WTC11 (cell line): ENCODE measurements at regions not wholly inside any gene's neighbourhood (a gene's known extent, or its start where the extent isn't known, plus 50 kb on each side); places are given as distances from the start of the nearest gene placed in this dataset.

Experiments
- ATAC-seq: fragments of 200-7000 bp; cut with Tn5 transposase; 2 replicates; pipeline ENCODE4 v1.10.0; 2021; ENCODE audit warnings: mild to moderate bottlenecking, moderate library complexity
- CTCF ChIA-PET: fragments of 300-600 bp; sonication (Branson Sonifier 250); formaldehyde crosslinking; loops from one replicate; lab custom pipeline; 2021; ENCODE audit warnings: antibody characterized with exemption; lab: Charles Lee
- POLR2A ChIA-PET: fragments of 350-600 bp; sonication (Branson Sonifier 250); formaldehyde crosslinking; loops from one replicate; lab custom pipeline; 2021; ENCODE audit warnings: antibody characterized with exemption; lab: Charles Lee
- DNase-seq: peaks from one replicate; pipeline ENCODE4 v3.0.0; 2021; ENCODE audit warnings: low spot score
- H3K27ac Mint-ChIP-seq: 2 replicates; pipeline ENCODE4 v1.8.0; 2021; ENCODE audit warnings: mixed read lengths
- H3K27me3 Mint-ChIP-seq: 2 replicates; pipeline ENCODE4 v1.8.0; 2021; ENCODE audit warnings: low read depth, mild to moderate bottlenecking, moderate library complexity, mixed read lengths
- H3K36me3 Mint-ChIP-seq: 2 replicates; pipeline ENCODE4 v1.8.0; 2021; ENCODE audit warnings: mixed read lengths
- H3K4me1 Mint-ChIP-seq: 2 replicates; pipeline ENCODE4 v1.8.0; 2022; ENCODE audit warnings: mixed read lengths
- H3K4me3 Mint-ChIP-seq: 2 replicates; pipeline ENCODE4 v1.8.0; 2021; ENCODE audit warnings: mild to moderate bottlenecking, moderate library complexity, mixed read lengths
- H3K9me3 Mint-ChIP-seq: 2 replicates; pipeline ENCODE4 v1.8.0; 2021; ENCODE audit warnings: mixed read lengths
- CDX4 ChIP-seq: fragments of 250-450 bp; sonication (Bioruptor Pico); IDR thresholded peaks from 2 replicates; pipeline ENCODE4 v1.9.0; 2021; ENCODE audit warnings: moderate library complexity, mild to moderate bottlenecking, inconsistent platforms, borderline replicate concordance
- CREB1 ChIP-seq: sonication (generic); formaldehyde crosslinking; IDR thresholded peaks from 2 replicates; pipeline ENCODE4 v1.8.0; 2023; ENCODE audit warnings: mild to moderate bottlenecking, missing genetic modification reagents
- ETV6 ChIP-seq: sonication (generic); formaldehyde crosslinking; IDR thresholded peaks from 2 replicates; pipeline ENCODE4 v1.8.1; 2022; ENCODE audit warnings: mild to moderate bottlenecking, missing genetic modification reagents
- FOXP1 ChIP-seq: sonication (generic); formaldehyde crosslinking; IDR thresholded peaks from 2 replicates; pipeline ENCODE4 v1.8.0; 2022; ENCODE audit warnings: missing genetic modification reagents, mild to moderate bottlenecking, moderate library complexity, borderline replicate concordance
- FOXP4 ChIP-seq: sonication (generic); formaldehyde crosslinking; IDR thresholded peaks from 2 replicates; pipeline ENCODE4 v1.8.0; 2022; ENCODE audit warnings: mild to moderate bottlenecking, missing genetic modification reagents
- GABPB1 ChIP-seq: sonication (generic); formaldehyde crosslinking; IDR thresholded peaks from 2 replicates; pipeline ENCODE4 v1.8.1; 2023; ENCODE audit warnings: mild to moderate bottlenecking, missing genetic modification reagents
- GTF2I ChIP-seq: fragments of 250-450 bp; sonication (Bioruptor Pico); conservative IDR thresholded peaks from 2 replicates; pipeline ENCODE4 v1.4.0; 2021; ENCODE audit warnings: mild to moderate bottlenecking
- JUN ChIP-seq: sonication (generic); formaldehyde crosslinking; IDR thresholded peaks from 2 replicates; pipeline ENCODE4 v1.8.0; 2023; ENCODE audit warnings: mild to moderate bottlenecking, missing genetic modification reagents
- KAT7 ChIP-seq: sonication (generic); formaldehyde crosslinking; IDR thresholded peaks from 2 replicates; pipeline ENCODE4 v1.8.1; 2023; ENCODE audit warnings: missing genetic modification reagents, mild to moderate bottlenecking, borderline replicate concordance
- MYBL2 ChIP-seq: sonication (generic); formaldehyde crosslinking; IDR thresholded peaks from 2 replicates; pipeline ENCODE4 v1.8.1; 2023; ENCODE audit warnings: mild to moderate bottlenecking, moderate library complexity, missing genetic modification reagents
- NR1H2 ChIP-seq: sonication (generic); formaldehyde crosslinking; IDR thresholded peaks from 2 replicates; pipeline ENCODE4 v1.9.0; 2021; ENCODE audit warnings: mild to moderate bottlenecking, moderate library complexity, missing genetic modification reagents
- PRRX2 ChIP-seq: fragments of 250-450 bp; sonication (Bioruptor Pico); IDR thresholded peaks from 2 replicates; pipeline ENCODE4 v1.8.0; 2021; ENCODE audit warnings: mild to moderate bottlenecking
- TEAD4 ChIP-seq: sonication (generic); formaldehyde crosslinking; IDR thresholded peaks from 2 replicates; pipeline ENCODE4 v1.8.0; 2022; ENCODE audit warnings: mild to moderate bottlenecking, missing genetic modification reagents
- USF1 ChIP-seq: sonication (generic); formaldehyde crosslinking; IDR thresholded peaks from 2 replicates; pipeline ENCODE4 v1.8.0; 2022; ENCODE audit warnings: mild to moderate bottlenecking, missing genetic modification reagents
- ZNF423 ChIP-seq: fragments of 250-450 bp; sonication (Bioruptor Pico); IDR thresholded peaks from 2 replicates; pipeline ENCODE4 v2.1.2; 2022; ENCODE audit warnings: mild to moderate bottlenecking, moderate library complexity
- ZNF532 ChIP-seq: fragments of 250-450 bp; sonication (Bioruptor Pico); IDR thresholded peaks from 2 replicates; pipeline ENCODE4 v1.9.0; 2021; ENCODE audit warnings: mild to moderate bottlenecking, borderline replicate concordance
- ZNF671 ChIP-seq: fragments of 250-450 bp; sonication (Bioruptor Pico); IDR thresholded peaks from 2 replicates; pipeline ENCODE4 v1.8.0; 2021; ENCODE audit warnings: mild to moderate bottlenecking
- TF ChIP-seq, protein P1 (sequence below): fragments of 200-600 bp; IDR thresholded peaks from 2 replicates; pipeline ENCODE4 v1.8.0; 2022; ENCODE audit warnings: antibody characterized with exemption
- TF ChIP-seq, protein P2 (sequence below): sonication (generic); formaldehyde crosslinking; IDR thresholded peaks from 2 replicates; pipeline ENCODE4 v1.8.1; 2023; ENCODE audit warnings: mild to moderate bottlenecking, missing genetic modification reagents, moderate library complexity
- TF ChIP-seq, protein P3 (sequence below): sonication (generic); formaldehyde crosslinking; conservative IDR thresholded peaks from 2 replicates; pipeline ENCODE4 v1.8.1; 2022; ENCODE audit warnings: mild to moderate bottlenecking, missing genetic modification reagents

DNA sequence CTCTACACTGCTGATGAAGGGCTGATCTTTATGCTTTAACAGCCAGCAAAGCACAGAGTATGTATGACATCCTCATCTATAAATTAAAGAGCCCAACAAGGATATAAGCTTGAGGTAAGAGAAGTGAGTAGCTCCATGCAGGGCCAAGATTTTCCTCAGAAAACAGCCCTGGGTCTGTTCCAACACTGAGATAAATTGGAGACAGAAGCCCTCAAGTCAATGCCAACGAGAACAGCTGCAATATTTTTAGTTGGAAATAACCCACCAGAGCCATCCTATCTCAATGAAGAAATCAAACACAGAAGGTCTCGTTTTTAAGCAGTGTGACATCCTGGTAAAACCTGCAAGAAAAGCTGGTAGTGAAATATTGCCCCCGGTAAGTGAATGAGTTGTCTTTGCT is 297.0 kb upstream of the AUTS2 start:
- H3K4me1 Mint-ChIP-seq, result no peaks in the 10 kb centered on the region
- ChIA-PET CTCF (no interaction called here), POLR2A (no interaction called here)
- TF ChIP-seq CDX4 (CRISPR knock-in tag), result no peak
- no peak for TF ChIP-seq CREB1
- no peak for TF ChIP-seq MYBL2 (CRISPR knock-in tag)
- no peak for TF ChIP-seq NR1H2 (CRISPR knock-in tag)
- TF ChIP-seq GABPB1 (CRISPR knock-in tag), result no peak
- TF ChIP-seq, protein P1, sequence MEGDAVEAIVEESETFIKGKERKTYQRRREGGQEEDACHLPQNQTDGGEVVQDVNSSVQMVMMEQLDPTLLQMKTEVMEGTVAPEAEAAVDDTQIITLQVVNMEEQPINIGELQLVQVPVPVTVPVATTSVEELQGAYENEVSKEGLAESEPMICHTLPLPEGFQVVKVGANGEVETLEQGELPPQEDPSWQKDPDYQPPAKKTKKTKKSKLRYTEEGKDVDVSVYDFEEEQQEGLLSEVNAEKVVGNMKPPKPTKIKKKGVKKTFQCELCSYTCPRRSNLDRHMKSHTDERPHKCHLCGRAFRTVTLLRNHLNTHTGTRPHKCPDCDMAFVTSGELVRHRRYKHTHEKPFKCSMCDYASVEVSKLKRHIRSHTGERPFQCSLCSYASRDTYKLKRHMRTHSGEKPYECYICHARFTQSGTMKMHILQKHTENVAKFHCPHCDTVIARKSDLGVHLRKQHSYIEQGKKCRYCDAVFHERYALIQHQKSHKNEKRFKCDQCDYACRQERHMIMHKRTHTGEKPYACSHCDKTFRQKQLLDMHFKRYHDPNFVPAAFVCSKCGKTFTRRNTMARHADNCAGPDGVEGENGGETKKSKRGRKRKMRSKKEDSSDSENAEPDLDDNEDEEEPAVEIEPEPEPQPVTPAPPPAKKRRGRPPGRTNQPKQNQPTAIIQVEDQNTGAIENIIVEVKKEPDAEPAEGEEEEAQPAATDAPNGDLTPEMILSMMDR, result no peak
- TF ChIP-seq, protein P2, sequence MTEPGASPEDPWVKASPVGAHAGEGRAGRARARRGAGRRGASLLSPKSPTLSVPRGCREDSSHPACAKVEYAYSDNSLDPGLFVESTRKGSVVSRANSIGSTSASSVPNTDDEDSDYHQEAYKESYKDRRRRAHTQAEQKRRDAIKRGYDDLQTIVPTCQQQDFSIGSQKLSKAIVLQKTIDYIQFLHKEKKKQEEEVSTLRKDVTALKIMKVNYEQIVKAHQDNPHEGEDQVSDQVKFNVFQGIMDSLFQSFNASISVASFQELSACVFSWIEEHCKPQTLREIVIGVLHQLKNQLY, result no peak
- no peak for TF ChIP-seq ZNF423 (CRISPR knock-in tag)
- no peak for TF ChIP-seq ZNF532
- TF ChIP-seq TEAD4 (CRISPR knock-in tag), result no peak
- TF ChIP-seq PRRX2 (CRISPR knock-in tag), result no peak
- TF ChIP-seq GTF2I (CRISPR knock-in tag), result no peak
- no peak for TF ChIP-seq FOXP4
- TF ChIP-seq ETV6 (CRISPR knock-in tag), result no peak
- TF ChIP-seq JUN (CRISPR knock-in tag), result no peak
- TF ChIP-seq USF1 (CRISPR knock-in tag), result no peak
- TF ChIP-seq FOXP1, result no peak
- TF ChIP-seq, protein P3, sequence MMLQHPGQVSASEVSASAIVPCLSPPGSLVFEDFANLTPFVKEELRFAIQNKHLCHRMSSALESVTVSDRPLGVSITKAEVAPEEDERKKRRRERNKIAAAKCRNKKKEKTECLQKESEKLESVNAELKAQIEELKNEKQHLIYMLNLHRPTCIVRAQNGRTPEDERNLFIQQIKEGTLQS (CRISPR knock-in tag), result no peak
- TF ChIP-seq KAT7 (CRISPR knock-in tag), result no peak
- TF ChIP-seq ZNF671 (CRISPR knock-in tag), result no peak
- no peaks in the 10 kb centered on the region for H3K36me3 Mint-ChIP-seq
- H3K27ac Mint-ChIP-seq, result no peak overlapping the region
- no peak for ATAC-seq
- DNase-seq, result no peak
- no peak overlapping the region for H3K4me3 Mint-ChIP-seq
- peaks cover 3% of the 10 kb centered on the region for H3K27me3 Mint-ChIP-seq
- peaks cover 9% of the 10 kb centered on the region for H3K9me3 Mint-ChIP-seq
